ENCODE measurements at regions not wholly inside any gene's neighbourhood (a gene's known extent, or its start where the extent isn't known, plus 50 kb on each side); places are given as distances from the start of the nearest gene placed in this dataset.

DNA sequence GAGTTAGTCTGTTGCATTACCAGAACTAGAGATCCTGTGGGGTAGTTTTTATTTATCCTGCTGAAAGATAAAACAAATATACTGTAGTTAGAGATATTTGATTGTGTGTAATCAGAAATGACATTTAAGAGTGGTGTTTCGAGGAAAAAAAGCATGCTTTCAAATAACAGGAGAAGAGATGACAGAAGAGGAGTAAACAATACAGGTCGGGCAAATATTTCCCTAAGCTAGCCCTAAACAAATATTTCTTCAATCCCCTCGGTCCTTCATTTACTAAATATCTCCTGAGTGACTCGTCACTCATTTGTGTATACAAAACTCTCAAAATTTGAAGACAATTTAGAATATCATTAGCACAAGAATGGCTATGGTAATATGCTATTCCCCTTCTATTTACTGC is 219.7 kb upstream of the FERD3L start:
- TF ChIP-seq, protein P1, sequence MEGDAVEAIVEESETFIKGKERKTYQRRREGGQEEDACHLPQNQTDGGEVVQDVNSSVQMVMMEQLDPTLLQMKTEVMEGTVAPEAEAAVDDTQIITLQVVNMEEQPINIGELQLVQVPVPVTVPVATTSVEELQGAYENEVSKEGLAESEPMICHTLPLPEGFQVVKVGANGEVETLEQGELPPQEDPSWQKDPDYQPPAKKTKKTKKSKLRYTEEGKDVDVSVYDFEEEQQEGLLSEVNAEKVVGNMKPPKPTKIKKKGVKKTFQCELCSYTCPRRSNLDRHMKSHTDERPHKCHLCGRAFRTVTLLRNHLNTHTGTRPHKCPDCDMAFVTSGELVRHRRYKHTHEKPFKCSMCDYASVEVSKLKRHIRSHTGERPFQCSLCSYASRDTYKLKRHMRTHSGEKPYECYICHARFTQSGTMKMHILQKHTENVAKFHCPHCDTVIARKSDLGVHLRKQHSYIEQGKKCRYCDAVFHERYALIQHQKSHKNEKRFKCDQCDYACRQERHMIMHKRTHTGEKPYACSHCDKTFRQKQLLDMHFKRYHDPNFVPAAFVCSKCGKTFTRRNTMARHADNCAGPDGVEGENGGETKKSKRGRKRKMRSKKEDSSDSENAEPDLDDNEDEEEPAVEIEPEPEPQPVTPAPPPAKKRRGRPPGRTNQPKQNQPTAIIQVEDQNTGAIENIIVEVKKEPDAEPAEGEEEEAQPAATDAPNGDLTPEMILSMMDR (conservative IDR thresholded peaks at IDR 0.05; ENCODE audit: low read depth in 2 of 2): no peak
- TF ChIP-seq EZH2 (IDR thresholded peaks at IDR 0.05; ENCODE audit: low read depth, unreplicated experiment) (no peak), POLR2AphosphoS5 (IDR thresholded peaks at IDR 0.05; ENCODE audit: low read depth) (no peak), ZNF331 (CRISPR knock-in tag; IDR thresholded peaks at IDR 0.05; ENCODE audit: low read depth) (no peak)
- TF ChIP-seq, protein P2, sequence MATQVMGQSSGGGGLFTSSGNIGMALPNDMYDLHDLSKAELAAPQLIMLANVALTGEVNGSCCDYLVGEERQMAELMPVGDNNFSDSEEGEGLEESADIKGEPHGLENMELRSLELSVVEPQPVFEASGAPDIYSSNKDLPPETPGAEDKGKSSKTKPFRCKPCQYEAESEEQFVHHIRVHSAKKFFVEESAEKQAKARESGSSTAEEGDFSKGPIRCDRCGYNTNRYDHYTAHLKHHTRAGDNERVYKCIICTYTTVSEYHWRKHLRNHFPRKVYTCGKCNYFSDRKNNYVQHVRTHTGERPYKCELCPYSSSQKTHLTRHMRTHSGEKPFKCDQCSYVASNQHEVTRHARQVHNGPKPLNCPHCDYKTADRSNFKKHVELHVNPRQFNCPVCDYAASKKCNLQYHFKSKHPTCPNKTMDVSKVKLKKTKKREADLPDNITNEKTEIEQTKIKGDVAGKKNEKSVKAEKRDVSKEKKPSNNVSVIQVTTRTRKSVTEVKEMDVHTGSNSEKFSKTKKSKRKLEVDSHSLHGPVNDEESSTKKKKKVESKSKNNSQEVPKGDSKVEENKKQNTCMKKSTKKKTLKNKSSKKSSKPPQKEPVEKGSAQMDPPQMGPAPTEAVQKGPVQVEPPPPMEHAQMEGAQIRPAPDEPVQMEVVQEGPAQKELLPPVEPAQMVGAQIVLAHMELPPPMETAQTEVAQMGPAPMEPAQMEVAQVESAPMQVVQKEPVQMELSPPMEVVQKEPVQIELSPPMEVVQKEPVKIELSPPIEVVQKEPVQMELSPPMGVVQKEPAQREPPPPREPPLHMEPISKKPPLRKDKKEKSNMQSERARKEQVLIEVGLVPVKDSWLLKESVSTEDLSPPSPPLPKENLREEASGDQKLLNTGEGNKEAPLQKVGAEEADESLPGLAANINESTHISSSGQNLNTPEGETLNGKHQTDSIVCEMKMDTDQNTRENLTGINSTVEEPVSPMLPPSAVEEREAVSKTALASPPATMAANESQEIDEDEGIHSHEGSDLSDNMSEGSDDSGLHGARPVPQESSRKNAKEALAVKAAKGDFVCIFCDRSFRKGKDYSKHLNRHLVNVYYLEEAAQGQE (IDR thresholded peaks at IDR 0.05; ENCODE audit: unreplicated experiment): no peak
